NT2/D1 (cell line): ENCODE measurements at regions not wholly inside any gene's neighbourhood (a gene's known extent, or its start where the extent isn't known, plus 50 kb on each side); places are given as distances from the start of the nearest gene placed in this dataset.

Source experiments
- SUZ12 ChIP-seq: IDR thresholded peaks from 2 replicates; pipeline ENCODE4 v1.6.1; 2011; ENCODE audit not compliant: insufficient read length, insufficient read depth; ENCODE audit errors: extremely low read depth
- YY1 ChIP-seq: IDR thresholded peaks from 2 replicates; pipeline ENCODE4 v1.6.1; 2011; ENCODE audit not compliant: insufficient read length, insufficient read depth
- ZNF274 ChIP-seq: IDR thresholded peaks from 2 replicates; pipeline ENCODE4 v1.6.1; 2011; ENCODE audit warnings: mild to moderate bottlenecking, low read depth, low read length

- TF ChIP-seq YY1 (no peak), ZNF274 (no peak), SUZ12 (no peak)
Measured at GRCh38 chr9:103991698-103992097, 102.4 kb upstream of the SMC2 start.
